Neural cell (in vitro differentiated cells): ENCODE measurements at regions not wholly inside any gene's neighbourhood (a gene's known extent, or its start where the extent isn't known, plus 50 kb on each side); places are given as distances from the start of the nearest gene placed in this dataset.

ENCODE experiments used
- H2AFZ ChIP-seq: fragments of 200-600, 300-800 bp; sonication (generic), shearing (Covaris generic); 2 replicates; pipeline ENCODE4 v1.6.0; 2014; ENCODE audit warnings: low read depth, mild to moderate bottlenecking, antibody characterized with exemption, low read length, moderate library complexity
- H3F3A ChIP-seq: fragments of 200-600 bp; shearing (Covaris generic); 2 replicates; pipeline ENCODE4 v1.6.1; 2016; ENCODE audit warnings: mild to moderate bottlenecking, moderate library complexity, mixed read lengths, antibody characterized with exemption, low read length; ENCODE audit not compliant: insufficient read depth, poor library complexity, severe bottlenecking
- H3K27ac ChIP-seq: fragments of 200-600, 300-800 bp; sonication (generic), shearing (Covaris generic); 2 replicates; pipeline ENCODE4 v1.5.1; 2014; ENCODE audit warnings: mild to moderate bottlenecking, low read length, moderate library complexity
- H3K27me3 ChIP-seq: fragments of 300-800, 200-600 bp; sonication (generic), shearing (Covaris generic); 2 replicates; pipeline ENCODE4 v1.6.0; 2014; ENCODE audit warnings: mild to moderate bottlenecking, low read depth, low read length, moderate library complexity; ENCODE audit not compliant: insufficient read depth
- H3K36me3 ChIP-seq: fragments of 300-800, 200-600 bp; sonication (generic), shearing (Covaris generic); 2 replicates; pipeline ENCODE4 v1.5.1; 2014; ENCODE audit warnings: mild to moderate bottlenecking, antibody characterized with exemption, low read length, moderate library complexity; ENCODE audit not compliant: insufficient read depth
- H3K4me2 ChIP-seq: fragments of 300-800, 200-600 bp; sonication (generic), shearing (Covaris generic); 2 replicates; pipeline ENCODE4 v1.6.0; 2014; ENCODE audit warnings: mild to moderate bottlenecking, low read length
- H3K4me3 ChIP-seq: fragments of 300-800, 200-600 bp; sonication (generic), shearing (Covaris generic); 2 replicates; pipeline ENCODE4 v1.5.1; 2014; ENCODE audit warnings: mild to moderate bottlenecking, low read length, moderate library complexity
- H3K79me2 ChIP-seq: fragments of 200-600 bp; shearing (Covaris generic); replicated peaks from 2 replicates; pipeline ENCODE4 v1.6.0; 2014; ENCODE audit warnings: mild to moderate bottlenecking, low read length, moderate library complexity; ENCODE audit not compliant: insufficient read depth
- H3K9ac ChIP-seq: fragments of 300-800, 200-600 bp; sonication (generic), shearing (Covaris generic); 2 replicates; pipeline ENCODE4 v1.6.1; 2016; ENCODE audit warnings: mild to moderate bottlenecking, low read length, mixed read lengths
- H3K9me2 ChIP-seq: fragments of 200-600 bp; shearing (Covaris generic); 2 replicates; pipeline ENCODE4 v1.6.1; 2016; ENCODE audit warnings: mild to moderate bottlenecking, low read length, mixed read lengths; ENCODE audit not compliant: insufficient read depth
- H3K9me3 ChIP-seq: fragments of 200-600, 300-800 bp; sonication (generic), shearing (Covaris generic); 2 replicates; pipeline ENCODE4 v1.6.1; 2016; ENCODE audit warnings: mild to moderate bottlenecking, mixed run types, low read length, moderate library complexity, mixed read lengths
- H4K20me1 ChIP-seq: fragments of 200-600 bp; shearing (Covaris generic); 2 replicates; pipeline ENCODE4 v1.6.1; 2016; ENCODE audit warnings: mild to moderate bottlenecking, mixed run types; ENCODE audit not compliant: insufficient read depth
- EP300 ChIP-seq: fragments of 450-650 bp; conservative IDR thresholded peaks from 2 replicates; pipeline ENCODE4 v1.6.1; 2014; ENCODE audit warnings: antibody characterized with exemption, mild to moderate bottlenecking, moderate library complexity; ENCODE audit not compliant: poor library complexity, severe bottlenecking
- EZH2 ChIP-seq: fragments of 200-600, 300-800 bp; shearing (Covaris generic), sonication (generic); IDR thresholded peaks from 2 replicates; pipeline ENCODE4 v1.6.1; 2014; ENCODE audit warnings: antibody characterized with exemption, low read length, borderline replicate concordance, mild to moderate bottlenecking; ENCODE audit not compliant: insufficient read depth, poor library complexity, severe bottlenecking
- MXI1 ChIP-seq: fragments of 450-650 bp; conservative IDR thresholded peaks from 2 replicates; pipeline ENCODE4 v1.6.1; 2014; ENCODE audit warnings: antibody characterized with exemption, mild to moderate bottlenecking; ENCODE audit not compliant: poor library complexity, severe bottlenecking
- POLR2AphosphoS5 ChIP-seq: IDR thresholded peaks from 2 replicates; pipeline ENCODE4 v1.6.1; 2012
- RAD21 ChIP-seq: fragments of 450-650 bp; conservative IDR thresholded peaks from 2 replicates; pipeline ENCODE4 v1.6.1; 2014; ENCODE audit warnings: antibody characterized with exemption, mild to moderate bottlenecking, moderate library complexity
- SMC3 ChIP-seq: fragments of 450-650 bp; conservative IDR thresholded peaks from 2 replicates; pipeline ENCODE4 v1.6.1; 2014; ENCODE audit warnings: antibody characterized with exemption, mild to moderate bottlenecking, moderate library complexity; ENCODE audit not compliant: poor library complexity
- TAF1 ChIP-seq: IDR thresholded peaks from 2 replicates; pipeline ENCODE4 v1.6.1; 2012; ENCODE audit warnings: low read depth
- TF ChIP-seq, protein P1 (sequence below): IDR thresholded peaks from 2 replicates; pipeline ENCODE4 v1.6.1; 2012; ENCODE audit warnings: borderline replicate concordance
- TF ChIP-seq, protein P2 (sequence below): fragments of 450-650 bp; IDR thresholded peaks from 2 replicates; pipeline ENCODE4 v1.5.1; 2014; ENCODE audit warnings: antibody characterized with exemption, mild to moderate bottlenecking, moderate library complexity; ENCODE audit not compliant: poor library complexity, severe bottlenecking

DNA sequence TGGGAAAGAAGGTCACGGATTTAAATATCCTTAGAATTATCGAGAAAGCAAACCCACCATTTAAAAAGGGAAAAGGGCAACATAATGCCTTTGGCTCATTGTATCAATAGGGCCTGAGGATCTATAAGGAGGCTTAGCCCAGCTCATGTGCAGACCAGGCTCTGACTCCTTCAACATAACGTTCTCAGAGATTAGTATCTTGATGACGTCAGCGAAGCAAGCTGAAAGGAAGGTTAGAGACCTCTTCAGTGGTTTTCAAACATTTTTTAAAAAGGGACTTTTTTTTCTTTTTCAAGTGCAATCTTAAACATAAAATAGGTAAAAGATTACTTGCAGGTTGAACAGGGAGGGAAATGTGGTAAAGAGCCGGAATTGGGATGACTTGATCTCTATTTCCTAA, 463.9 kb upstream of the ADAMTS9 start:
- no peaks in the 10 kb centered on the region for H3K27me3 ChIP-seq
- H4K20me1 ChIP-seq, result no peaks in the 10 kb centered on the region
- H3K27ac ChIP-seq, result no peak overlapping the region
- H3K4me3 ChIP-seq, result no peak overlapping the region
- TF ChIP-seq SMC3 (no peak), POLR2AphosphoS5 (no peak), RAD21 (no peak), TAF1 (no peak)
- TF ChIP-seq, protein P1, sequence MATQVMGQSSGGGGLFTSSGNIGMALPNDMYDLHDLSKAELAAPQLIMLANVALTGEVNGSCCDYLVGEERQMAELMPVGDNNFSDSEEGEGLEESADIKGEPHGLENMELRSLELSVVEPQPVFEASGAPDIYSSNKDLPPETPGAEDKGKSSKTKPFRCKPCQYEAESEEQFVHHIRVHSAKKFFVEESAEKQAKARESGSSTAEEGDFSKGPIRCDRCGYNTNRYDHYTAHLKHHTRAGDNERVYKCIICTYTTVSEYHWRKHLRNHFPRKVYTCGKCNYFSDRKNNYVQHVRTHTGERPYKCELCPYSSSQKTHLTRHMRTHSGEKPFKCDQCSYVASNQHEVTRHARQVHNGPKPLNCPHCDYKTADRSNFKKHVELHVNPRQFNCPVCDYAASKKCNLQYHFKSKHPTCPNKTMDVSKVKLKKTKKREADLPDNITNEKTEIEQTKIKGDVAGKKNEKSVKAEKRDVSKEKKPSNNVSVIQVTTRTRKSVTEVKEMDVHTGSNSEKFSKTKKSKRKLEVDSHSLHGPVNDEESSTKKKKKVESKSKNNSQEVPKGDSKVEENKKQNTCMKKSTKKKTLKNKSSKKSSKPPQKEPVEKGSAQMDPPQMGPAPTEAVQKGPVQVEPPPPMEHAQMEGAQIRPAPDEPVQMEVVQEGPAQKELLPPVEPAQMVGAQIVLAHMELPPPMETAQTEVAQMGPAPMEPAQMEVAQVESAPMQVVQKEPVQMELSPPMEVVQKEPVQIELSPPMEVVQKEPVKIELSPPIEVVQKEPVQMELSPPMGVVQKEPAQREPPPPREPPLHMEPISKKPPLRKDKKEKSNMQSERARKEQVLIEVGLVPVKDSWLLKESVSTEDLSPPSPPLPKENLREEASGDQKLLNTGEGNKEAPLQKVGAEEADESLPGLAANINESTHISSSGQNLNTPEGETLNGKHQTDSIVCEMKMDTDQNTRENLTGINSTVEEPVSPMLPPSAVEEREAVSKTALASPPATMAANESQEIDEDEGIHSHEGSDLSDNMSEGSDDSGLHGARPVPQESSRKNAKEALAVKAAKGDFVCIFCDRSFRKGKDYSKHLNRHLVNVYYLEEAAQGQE, result no peak
- H2AFZ ChIP-seq, result no peak overlapping the region
- no peaks in the 10 kb centered on the region for H3K79me2 ChIP-seq
- H3F3A ChIP-seq, result no peaks in the 10 kb centered on the region
- H3K4me2 ChIP-seq, result no peak overlapping the region
- no peak overlapping the region for H3K9ac ChIP-seq
- no peaks in the 10 kb centered on the region for H3K36me3 ChIP-seq
- no peaks in the 10 kb centered on the region for H3K9me3 ChIP-seq
- H3K9me2 ChIP-seq, result no peaks in the 10 kb centered on the region

DNA sequence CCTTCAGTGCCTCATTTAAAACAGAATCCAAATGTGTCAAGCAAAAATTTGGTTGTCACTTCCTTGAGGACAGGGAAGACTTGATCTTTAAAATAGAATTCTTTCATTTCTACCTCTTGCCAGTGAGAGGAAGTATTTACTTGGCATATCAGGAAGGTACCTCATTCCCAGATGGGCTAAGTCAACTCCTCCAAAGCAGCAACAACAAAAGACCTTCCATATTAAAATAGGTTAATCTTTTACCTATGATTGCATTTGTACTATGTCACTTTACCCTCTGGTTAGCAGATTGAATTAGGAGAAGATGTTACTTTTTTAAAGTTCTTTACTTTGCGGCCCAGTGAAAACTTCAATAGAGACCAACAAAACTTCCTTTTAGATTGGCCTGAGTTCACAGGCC, 462.1 kb upstream of the ADAMTS9 start:
- Histone ChIP-seq H3K9ac (no peak overlapping the region), H2AFZ (no peak overlapping the region), H3F3A (no peaks in the 10 kb centered on the region), H3K4me3 (no peak overlapping the region), H3K27me3 (no peaks in the 10 kb centered on the region), H3K4me2 (no peak overlapping the region), H4K20me1 (no peaks in the 10 kb centered on the region), H3K79me2 (no peaks in the 10 kb centered on the region), H3K9me3 (no peaks in the 10 kb centered on the region), H3K36me3 (no peaks in the 10 kb centered on the region), H3K27ac (no peak overlapping the region), H3K9me2 (no peaks in the 10 kb centered on the region)
- TF ChIP-seq, protein P1, result no peak
- TF ChIP-seq SMC3 (no peak), TAF1 (no peak), MXI1 (no peak), RAD21 (no peak), EP300 (no peak), EZH2 (no peak), POLR2AphosphoS5 (no peak)
- TF ChIP-seq, protein P2, sequence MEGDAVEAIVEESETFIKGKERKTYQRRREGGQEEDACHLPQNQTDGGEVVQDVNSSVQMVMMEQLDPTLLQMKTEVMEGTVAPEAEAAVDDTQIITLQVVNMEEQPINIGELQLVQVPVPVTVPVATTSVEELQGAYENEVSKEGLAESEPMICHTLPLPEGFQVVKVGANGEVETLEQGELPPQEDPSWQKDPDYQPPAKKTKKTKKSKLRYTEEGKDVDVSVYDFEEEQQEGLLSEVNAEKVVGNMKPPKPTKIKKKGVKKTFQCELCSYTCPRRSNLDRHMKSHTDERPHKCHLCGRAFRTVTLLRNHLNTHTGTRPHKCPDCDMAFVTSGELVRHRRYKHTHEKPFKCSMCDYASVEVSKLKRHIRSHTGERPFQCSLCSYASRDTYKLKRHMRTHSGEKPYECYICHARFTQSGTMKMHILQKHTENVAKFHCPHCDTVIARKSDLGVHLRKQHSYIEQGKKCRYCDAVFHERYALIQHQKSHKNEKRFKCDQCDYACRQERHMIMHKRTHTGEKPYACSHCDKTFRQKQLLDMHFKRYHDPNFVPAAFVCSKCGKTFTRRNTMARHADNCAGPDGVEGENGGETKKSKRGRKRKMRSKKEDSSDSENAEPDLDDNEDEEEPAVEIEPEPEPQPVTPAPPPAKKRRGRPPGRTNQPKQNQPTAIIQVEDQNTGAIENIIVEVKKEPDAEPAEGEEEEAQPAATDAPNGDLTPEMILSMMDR, result no peak
